PFSK-1 (cell line): ENCODE measurements at regions not wholly inside any gene's neighbourhood (a gene's known extent, or its start where the extent isn't known, plus 50 kb on each side); places are given as distances from the start of the nearest gene placed in this dataset.

ENCODE experiments used
- POLR2AphosphoS5 ChIP-seq: IDR thresholded peaks from 2 replicates; pipeline ENCODE4 v1.6.1; 2012; ENCODE audit warnings: low read depth, mild to moderate bottlenecking, control low read depth, low read length, moderate library complexity
- REST ChIP-seq, 2 experiments: IDR thresholded peaks; 2 replicates each; pipeline versions ENCODE4 v1.6.1 to v1.8.0; 2011 to 2012; ENCODE audit warnings: low read depth in 2 of 2, low read length in 2 of 2, control low read depth in 1 of 2, inconsistent platforms in 1 of 2, mild to moderate bottlenecking in 1 of 2, moderate library complexity in 1 of 2; ENCODE audit not compliant: insufficient read depth in 1 of 2
- SIN3A ChIP-seq: IDR thresholded peaks from 2 replicates; pipeline ENCODE4 v1.6.1; 2012; ENCODE audit warnings: mild to moderate bottlenecking, low read length, moderate library complexity, borderline replicate concordance; ENCODE audit not compliant: insufficient read depth
- TAF1 ChIP-seq: IDR thresholded peaks from 2 replicates; pipeline ENCODE4 v1.6.1; 2012; ENCODE audit warnings: low read length, control low read depth, borderline replicate concordance; ENCODE audit not compliant: insufficient read depth

GRCh38 chr2:225999692-226000091 lies 600.2 kb downstream of the NYAP2 start:
- TF ChIP-seq POLR2AphosphoS5: no peak
- no peak for TF ChIP-seq REST (IDR thresholded peaks at IDR 0.05; ENCODE audit: insufficient read depth in 1 of 2, low read depth in 2 of 2, low read length in 2 of 2)
- no peak for TF ChIP-seq TAF1
- no peak for TF ChIP-seq SIN3A
